ENCODE measurements at regions not wholly inside any gene's neighbourhood (a gene's known extent, or its start where the extent isn't known, plus 50 kb on each side); places are given as distances from the start of the nearest gene placed in this dataset.

DNA sequence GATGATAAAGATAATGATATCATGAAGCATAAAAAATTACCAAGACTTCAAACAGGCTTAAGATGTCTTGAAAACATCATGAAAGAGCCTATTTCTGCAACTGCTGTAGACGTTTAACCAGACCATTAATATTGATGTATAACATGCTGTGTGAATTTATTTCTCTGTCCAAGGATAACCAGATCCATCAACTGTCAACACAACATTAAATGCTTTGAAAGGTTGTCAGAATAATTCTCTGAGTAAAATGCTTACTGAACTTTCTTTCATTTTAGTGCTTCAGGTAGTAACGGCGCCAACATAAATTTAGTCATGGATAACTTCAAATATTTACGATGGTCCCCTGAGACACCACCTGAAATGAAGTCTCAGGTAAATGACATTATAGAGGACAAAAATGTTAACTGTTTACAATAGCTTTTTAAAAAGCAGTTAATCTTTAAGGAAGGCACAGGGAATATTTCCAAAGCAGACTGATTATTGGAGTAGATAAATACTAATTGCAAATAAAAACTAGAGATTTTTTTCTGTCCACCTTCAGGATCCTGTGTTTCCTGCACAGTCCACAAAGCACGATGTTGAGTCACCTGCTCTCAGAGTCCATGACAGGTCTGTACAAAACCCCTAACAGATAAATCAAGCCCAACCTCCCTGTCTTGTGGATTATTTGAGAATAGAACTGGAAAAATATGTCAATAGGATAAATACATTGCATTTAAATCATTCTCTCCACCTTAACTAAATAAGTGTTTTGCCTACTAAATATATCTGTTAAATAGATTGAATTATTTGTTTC is 1213.2 kb downstream of the XPNPEP1 start:
- Histone ChIP-seq H3K36me3 (ENCODE audit: insufficient read depth, low read length) (no peaks in the 10 kb centered on the region), H3F3A (ENCODE audit: insufficient read depth, low read length) (no peaks in the 10 kb centered on the region), H3K4me1 (ENCODE audit: insufficient read depth, low read length, severe bottlenecking) (no peaks in the 10 kb centered on the region), H3K9ac (ENCODE audit: low read length) (no peak overlapping the region), H3K9me3 (ENCODE audit: low read length) (no peaks in the 10 kb centered on the region), H3K4me3 (ENCODE audit: low read depth, low read length, poor library complexity, severe bottlenecking) (no peak overlapping the region), H4K20me1 (ENCODE audit: insufficient read depth, low read length) (no peaks in the 10 kb centered on the region), H3K79me2 (ENCODE audit: insufficient read depth, low read length) (no peaks in the 10 kb centered on the region), H2AFZ (ENCODE audit: low read length) (no peak overlapping the region), H3K4me2 (ENCODE audit: low read length) (no peak overlapping the region), H3K27ac (ENCODE audit: low read depth, low read length, poor library complexity, severe bottlenecking) (no peak overlapping the region), H3K27me3 (ENCODE audit: insufficient read depth, low read length) (no peaks in the 10 kb centered on the region), H3K9me2 (ENCODE audit: low read depth, low read length) (no peaks in the 10 kb centered on the region)
- no peak for TF ChIP-seq EZH2 (IDR thresholded peaks at IDR 0.05; ENCODE audit: borderline replicate concordance, low read length)
- TF ChIP-seq, protein P1, sequence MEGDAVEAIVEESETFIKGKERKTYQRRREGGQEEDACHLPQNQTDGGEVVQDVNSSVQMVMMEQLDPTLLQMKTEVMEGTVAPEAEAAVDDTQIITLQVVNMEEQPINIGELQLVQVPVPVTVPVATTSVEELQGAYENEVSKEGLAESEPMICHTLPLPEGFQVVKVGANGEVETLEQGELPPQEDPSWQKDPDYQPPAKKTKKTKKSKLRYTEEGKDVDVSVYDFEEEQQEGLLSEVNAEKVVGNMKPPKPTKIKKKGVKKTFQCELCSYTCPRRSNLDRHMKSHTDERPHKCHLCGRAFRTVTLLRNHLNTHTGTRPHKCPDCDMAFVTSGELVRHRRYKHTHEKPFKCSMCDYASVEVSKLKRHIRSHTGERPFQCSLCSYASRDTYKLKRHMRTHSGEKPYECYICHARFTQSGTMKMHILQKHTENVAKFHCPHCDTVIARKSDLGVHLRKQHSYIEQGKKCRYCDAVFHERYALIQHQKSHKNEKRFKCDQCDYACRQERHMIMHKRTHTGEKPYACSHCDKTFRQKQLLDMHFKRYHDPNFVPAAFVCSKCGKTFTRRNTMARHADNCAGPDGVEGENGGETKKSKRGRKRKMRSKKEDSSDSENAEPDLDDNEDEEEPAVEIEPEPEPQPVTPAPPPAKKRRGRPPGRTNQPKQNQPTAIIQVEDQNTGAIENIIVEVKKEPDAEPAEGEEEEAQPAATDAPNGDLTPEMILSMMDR (IDR thresholded peaks at IDR 0.05; ENCODE audit: low read length): no peak

DNA sequence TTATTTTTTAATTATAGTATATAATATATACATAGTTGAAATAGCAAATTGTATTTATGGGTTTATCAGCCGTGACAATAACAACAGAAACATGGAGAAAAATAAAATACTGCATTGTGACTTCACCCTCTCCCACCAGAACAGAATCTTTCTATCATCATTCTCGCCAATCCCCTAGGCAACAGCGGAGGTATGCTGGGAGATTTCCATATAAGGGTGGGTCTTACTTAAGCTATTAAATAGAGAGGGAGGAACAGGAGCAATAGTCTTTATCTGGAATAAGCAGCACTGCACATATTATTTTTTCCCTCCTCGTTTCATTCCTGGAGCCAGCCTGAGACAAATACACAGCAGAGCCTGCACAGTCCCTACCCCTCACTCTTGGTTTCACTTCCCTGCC is 1214.9 kb downstream of the XPNPEP1 start:
- H3K4me1 ChIP-seq (ENCODE audit: insufficient read depth, low read length, severe bottlenecking): no peaks in the 10 kb centered on the region
- no peaks in the 10 kb centered on the region for H3F3A ChIP-seq (ENCODE audit: insufficient read depth, low read length)
- no peaks in the 10 kb centered on the region for H3K79me2 ChIP-seq (ENCODE audit: insufficient read depth, low read length)
- no peak overlapping the region for H3K4me2 ChIP-seq (ENCODE audit: low read length)
- H3K36me3 ChIP-seq (ENCODE audit: insufficient read depth, low read length): no peaks in the 10 kb centered on the region
- H3K27ac ChIP-seq (ENCODE audit: low read depth, low read length, poor library complexity, severe bottlenecking): no peak overlapping the region
- H3K9me2 ChIP-seq (ENCODE audit: low read depth, low read length): no peaks in the 10 kb centered on the region
- no peaks in the 10 kb centered on the region for H3K9me3 ChIP-seq (ENCODE audit: low read length)
- no peaks in the 10 kb centered on the region for H3K27me3 ChIP-seq (ENCODE audit: insufficient read depth, low read length)
- no peak overlapping the region for H3K4me3 ChIP-seq (ENCODE audit: low read depth, low read length, poor library complexity, severe bottlenecking)
- no peak for TF ChIP-seq EZH2 (IDR thresholded peaks at IDR 0.05; ENCODE audit: borderline replicate concordance, low read length)
- TF ChIP-seq, protein P1 (IDR thresholded peaks at IDR 0.05; ENCODE audit: low read length): no peak
- no peak overlapping the region for H3K9ac ChIP-seq (ENCODE audit: low read length)
- H4K20me1 ChIP-seq (ENCODE audit: insufficient read depth, low read length): no peaks in the 10 kb centered on the region
- no peak overlapping the region for H2AFZ ChIP-seq (ENCODE audit: low read length)

DNA sequence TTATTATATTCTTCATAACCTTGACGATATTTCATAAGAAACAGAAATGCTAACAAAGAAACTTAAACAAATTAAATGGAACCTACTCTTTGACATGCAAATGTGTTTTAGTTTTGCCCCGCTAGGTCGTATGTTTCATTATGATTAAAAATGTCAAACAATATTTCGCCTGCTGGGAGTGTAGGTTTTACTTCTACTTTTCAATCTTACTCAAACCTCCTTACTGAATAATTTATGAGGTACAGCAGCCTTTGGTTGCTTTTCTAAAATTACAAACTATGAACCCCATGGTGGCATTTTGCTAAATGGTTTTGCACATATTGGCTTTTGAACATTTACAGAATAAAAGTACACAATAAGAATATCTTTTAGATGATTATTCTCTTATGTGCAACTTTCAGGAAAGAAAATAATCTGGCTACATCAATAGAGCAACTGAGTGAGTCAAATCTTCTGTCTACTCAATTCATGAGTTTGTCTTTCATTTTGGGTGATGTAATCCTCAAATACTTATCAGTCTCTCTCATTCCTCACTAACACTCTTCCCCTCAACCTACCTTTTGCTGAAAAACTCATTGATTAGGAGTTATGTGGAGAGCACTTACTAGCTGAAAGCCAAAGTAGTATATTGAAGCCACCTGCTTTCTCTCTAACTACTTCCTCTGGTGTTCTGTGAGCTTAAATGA is 1226.4 kb downstream of the XPNPEP1 start:
- H3K4me3 ChIP-seq (ENCODE audit: low read depth, low read length, poor library complexity, severe bottlenecking): no peak overlapping the region
- H3K4me1 ChIP-seq (ENCODE audit: insufficient read depth, low read length, severe bottlenecking): no peaks in the 10 kb centered on the region
- no peaks in the 10 kb centered on the region for H3F3A ChIP-seq (ENCODE audit: insufficient read depth, low read length)
- no peaks in the 10 kb centered on the region for H4K20me1 ChIP-seq (ENCODE audit: insufficient read depth, low read length)
- no peak overlapping the region for H3K4me2 ChIP-seq (ENCODE audit: low read length)
- H2AFZ ChIP-seq (ENCODE audit: low read length): no peak overlapping the region
- H3K27me3 ChIP-seq (ENCODE audit: insufficient read depth, low read length): no peaks in the 10 kb centered on the region
- H3K9me3 ChIP-seq (ENCODE audit: low read length): no peaks in the 10 kb centered on the region
- H3K9ac ChIP-seq (ENCODE audit: low read length): no peak overlapping the region
- no peak for TF ChIP-seq EZH2 (IDR thresholded peaks at IDR 0.05; ENCODE audit: borderline replicate concordance, low read length)
- TF ChIP-seq, protein P1 (IDR thresholded peaks at IDR 0.05; ENCODE audit: low read length): no peak
- H3K9me2 ChIP-seq (ENCODE audit: low read depth, low read length): no peaks in the 10 kb centered on the region
- H3K36me3 ChIP-seq (ENCODE audit: insufficient read depth, low read length): no peaks in the 10 kb centered on the region
- H3K79me2 ChIP-seq (ENCODE audit: insufficient read depth, low read length): no peaks in the 10 kb centered on the region
- no peak overlapping the region for H3K27ac ChIP-seq (ENCODE audit: low read depth, low read length, poor library complexity, severe bottlenecking)

Measured in OCI-LY1 (cell line).